ENCODE measurements at regions not wholly inside any gene's neighbourhood (a gene's known extent, or its start where the extent isn't known, plus 50 kb on each side); places are given as distances from the start of the nearest gene placed in this dataset.

DNA sequence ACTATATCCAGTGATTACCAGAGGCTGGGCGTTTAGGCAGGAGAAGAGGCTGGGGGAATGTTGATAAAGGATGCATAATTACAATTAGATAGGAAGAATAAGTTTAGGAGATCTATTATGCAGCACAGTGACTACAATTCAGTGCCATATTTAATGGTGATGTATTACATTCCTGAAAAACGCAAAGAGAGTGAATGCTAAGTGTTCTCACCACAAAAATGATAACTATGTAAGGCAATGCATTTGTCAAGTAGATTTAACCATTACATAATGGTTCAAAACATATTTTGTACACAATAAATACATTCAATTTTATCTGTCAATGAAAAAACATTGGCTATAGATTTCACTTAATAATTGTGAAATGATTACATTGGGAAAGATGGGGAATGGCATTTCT is 548.9 kb downstream of the NUF2 start:
- Histone ChIP-seq H3K27ac (ENCODE audit: low read depth in 2 of 2, low read length in 1 of 2) (no peak overlapping the region), H3K4me2 (no peak overlapping the region), H3F3A (replicated peaks; ENCODE audit: insufficient read depth) (no peaks in the 10 kb centered on the region), H4K20me1 (ENCODE audit: insufficient read depth) (no peaks in the 10 kb centered on the region), H3K79me2 (ENCODE audit: insufficient read depth) (no peaks in the 10 kb centered on the region), H3K9me2 (no peaks in the 10 kb centered on the region), H3K36me3 (replicated peaks in 1 of 2; ENCODE audit: control insufficient read depth in 1 of 2, insufficient read depth in 2 of 2, low read length in 1 of 2) (no peaks in the 10 kb centered on the region), H3K27me3 (ENCODE audit: insufficient read depth) (no peaks in the 10 kb centered on the region), H3K4me1 (ENCODE audit: control insufficient read depth in 1 of 2, insufficient read depth in 2 of 2, low read depth in 1 of 2, low read length in 1 of 2) (no peaks in the 10 kb centered on the region; a peak in 1 of 4 replicates), H3K9me3 (no peaks in the 10 kb centered on the region), H3K4me3 (ENCODE audit: low read depth in 2 of 2, low read length in 1 of 2) (no peak overlapping the region), H2AFZ (ENCODE audit: low read depth) (no peak overlapping the region), H3K9ac (no peak overlapping the region)
- 4% methylated on average over 2 of the region's 2 CpGs for whole genome bisulfite sequencing (ENCODE audit: low lambda C conversion rate)
- DNase-seq, result no peak
- POLR2A ChIA-PET, result no interaction called here
- CTCF ChIA-PET, result no interaction called here
- TF ChIP-seq EP300 (IDR thresholded peaks at IDR 0.05; ENCODE audit: borderline replicate concordance in 1 of 2, low read depth in 1 of 2, low read length in 1 of 2) (no peak), TEAD4 (IDR thresholded peaks at IDR 0.05; ENCODE audit: borderline replicate concordance, insufficient read depth) (no peak), FOXJ3 (CRISPR knock-in tag; IDR thresholded peaks at IDR 0.05) (no peak), GABPA (IDR thresholded peaks at IDR 0.05; ENCODE audit: low read depth) (no peak), MEF2A (IDR thresholded peaks at IDR 0.05; ENCODE audit: borderline replicate concordance, low read depth) (no peak), RFX5 (IDR thresholded peaks at IDR 0.05; ENCODE audit: low read length) (no peak)
- TF ChIP-seq, protein P1, sequence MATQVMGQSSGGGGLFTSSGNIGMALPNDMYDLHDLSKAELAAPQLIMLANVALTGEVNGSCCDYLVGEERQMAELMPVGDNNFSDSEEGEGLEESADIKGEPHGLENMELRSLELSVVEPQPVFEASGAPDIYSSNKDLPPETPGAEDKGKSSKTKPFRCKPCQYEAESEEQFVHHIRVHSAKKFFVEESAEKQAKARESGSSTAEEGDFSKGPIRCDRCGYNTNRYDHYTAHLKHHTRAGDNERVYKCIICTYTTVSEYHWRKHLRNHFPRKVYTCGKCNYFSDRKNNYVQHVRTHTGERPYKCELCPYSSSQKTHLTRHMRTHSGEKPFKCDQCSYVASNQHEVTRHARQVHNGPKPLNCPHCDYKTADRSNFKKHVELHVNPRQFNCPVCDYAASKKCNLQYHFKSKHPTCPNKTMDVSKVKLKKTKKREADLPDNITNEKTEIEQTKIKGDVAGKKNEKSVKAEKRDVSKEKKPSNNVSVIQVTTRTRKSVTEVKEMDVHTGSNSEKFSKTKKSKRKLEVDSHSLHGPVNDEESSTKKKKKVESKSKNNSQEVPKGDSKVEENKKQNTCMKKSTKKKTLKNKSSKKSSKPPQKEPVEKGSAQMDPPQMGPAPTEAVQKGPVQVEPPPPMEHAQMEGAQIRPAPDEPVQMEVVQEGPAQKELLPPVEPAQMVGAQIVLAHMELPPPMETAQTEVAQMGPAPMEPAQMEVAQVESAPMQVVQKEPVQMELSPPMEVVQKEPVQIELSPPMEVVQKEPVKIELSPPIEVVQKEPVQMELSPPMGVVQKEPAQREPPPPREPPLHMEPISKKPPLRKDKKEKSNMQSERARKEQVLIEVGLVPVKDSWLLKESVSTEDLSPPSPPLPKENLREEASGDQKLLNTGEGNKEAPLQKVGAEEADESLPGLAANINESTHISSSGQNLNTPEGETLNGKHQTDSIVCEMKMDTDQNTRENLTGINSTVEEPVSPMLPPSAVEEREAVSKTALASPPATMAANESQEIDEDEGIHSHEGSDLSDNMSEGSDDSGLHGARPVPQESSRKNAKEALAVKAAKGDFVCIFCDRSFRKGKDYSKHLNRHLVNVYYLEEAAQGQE (IDR thresholded peaks at IDR 0.05; ENCODE audit: low read depth, low read length), result no peak

DNA sequence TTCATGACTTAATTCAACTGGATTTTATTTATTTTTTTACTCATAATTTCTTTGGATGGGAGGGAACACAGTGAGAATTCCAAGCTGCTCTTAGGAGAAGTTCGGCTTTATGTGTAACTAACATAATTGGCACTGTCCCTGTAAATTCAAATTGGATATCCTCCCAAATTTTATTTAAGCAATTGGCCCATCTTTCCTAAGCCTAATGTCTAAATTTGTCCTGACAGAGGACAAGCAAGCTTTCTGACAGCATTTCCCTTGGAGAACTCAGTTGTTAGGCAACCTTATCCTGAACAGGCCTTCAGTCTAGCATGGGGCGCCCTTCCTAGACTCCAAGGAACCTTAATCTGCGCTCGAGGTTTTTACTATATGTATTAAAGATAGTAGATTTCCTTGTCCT is 550.3 kb downstream of the NUF2 start:
- no peak overlapping the region for H3K4me2 ChIP-seq
- no peaks in the 10 kb centered on the region for H3K9me3 ChIP-seq
- CTCF ChIA-PET, result interaction anchor here (0.6 kb wide), 1 partner anchor 37 kb away, joined by 4 read pairs; no protein-coding TSS in a partner anchor
- POLR2A ChIA-PET, result no interaction called here
- no peaks in the 10 kb centered on the region for H3K36me3 ChIP-seq (replicated peaks in 1 of 2; ENCODE audit: control insufficient read depth in 1 of 2, insufficient read depth in 2 of 2, low read length in 1 of 2)
- H3K9ac ChIP-seq, result no peak overlapping the region
- no peaks in the 10 kb centered on the region; a peak in 1 of 4 replicates for H3K4me1 ChIP-seq (ENCODE audit: control insufficient read depth in 1 of 2, insufficient read depth in 2 of 2, low read depth in 1 of 2, low read length in 1 of 2)
- H3K79me2 ChIP-seq (ENCODE audit: insufficient read depth), result no peaks in the 10 kb centered on the region
- no peak for DNase-seq
- no peaks in the 10 kb centered on the region for H3F3A ChIP-seq (replicated peaks; ENCODE audit: insufficient read depth)
- H3K27me3 ChIP-seq (ENCODE audit: insufficient read depth), result no peaks in the 10 kb centered on the region
- H2AFZ ChIP-seq (ENCODE audit: low read depth), result no peak overlapping the region
- no peak overlapping the region for H3K4me3 ChIP-seq (ENCODE audit: low read depth in 2 of 2, low read length in 1 of 2)
- no peaks in the 10 kb centered on the region for H3K9me2 ChIP-seq
- H4K20me1 ChIP-seq (ENCODE audit: insufficient read depth), result no peaks in the 10 kb centered on the region
- no peak overlapping the region for H3K27ac ChIP-seq (ENCODE audit: low read depth in 2 of 2, low read length in 1 of 2)
- 26% methylated on average over 4 of the region's 4 CpGs for WGBS (ENCODE audit: low lambda C conversion rate)
- TF ChIP-seq JUND (IDR thresholded peaks at IDR 0.05) (no peak), CHD2 (IDR thresholded peaks at IDR 0.05; ENCODE audit: low read length, partially characterized antibody) (no peak), FOXJ3 (CRISPR knock-in tag; IDR thresholded peaks at IDR 0.05) (no peak), RAD21 (IDR thresholded peaks at IDR 0.05; ENCODE audit: low read length) (no peak), YY1 (IDR thresholded peaks at IDR 0.05; ENCODE audit: low read depth) (no peak), RCOR1 (IDR thresholded peaks at IDR 0.05; ENCODE audit: low read length) (no peak), FOSL2 (IDR thresholded peaks at IDR 0.05; ENCODE audit: borderline replicate concordance, low read depth) (no peak), TEAD4 (IDR thresholded peaks at IDR 0.05; ENCODE audit: borderline replicate concordance, insufficient read depth) (no peak), POLR2AphosphoS5 (IDR thresholded peaks at IDR 0.05; ENCODE audit: low read depth, low read length) (no peak), NRF1 (IDR thresholded peaks at IDR 0.05; ENCODE audit: low read depth, low read length) (no peak)
- TF ChIP-seq, protein P1 (IDR thresholded peaks at IDR 0.05; ENCODE audit: low read depth, low read length), result no peak
- TF ChIP-seq, protein P2, sequence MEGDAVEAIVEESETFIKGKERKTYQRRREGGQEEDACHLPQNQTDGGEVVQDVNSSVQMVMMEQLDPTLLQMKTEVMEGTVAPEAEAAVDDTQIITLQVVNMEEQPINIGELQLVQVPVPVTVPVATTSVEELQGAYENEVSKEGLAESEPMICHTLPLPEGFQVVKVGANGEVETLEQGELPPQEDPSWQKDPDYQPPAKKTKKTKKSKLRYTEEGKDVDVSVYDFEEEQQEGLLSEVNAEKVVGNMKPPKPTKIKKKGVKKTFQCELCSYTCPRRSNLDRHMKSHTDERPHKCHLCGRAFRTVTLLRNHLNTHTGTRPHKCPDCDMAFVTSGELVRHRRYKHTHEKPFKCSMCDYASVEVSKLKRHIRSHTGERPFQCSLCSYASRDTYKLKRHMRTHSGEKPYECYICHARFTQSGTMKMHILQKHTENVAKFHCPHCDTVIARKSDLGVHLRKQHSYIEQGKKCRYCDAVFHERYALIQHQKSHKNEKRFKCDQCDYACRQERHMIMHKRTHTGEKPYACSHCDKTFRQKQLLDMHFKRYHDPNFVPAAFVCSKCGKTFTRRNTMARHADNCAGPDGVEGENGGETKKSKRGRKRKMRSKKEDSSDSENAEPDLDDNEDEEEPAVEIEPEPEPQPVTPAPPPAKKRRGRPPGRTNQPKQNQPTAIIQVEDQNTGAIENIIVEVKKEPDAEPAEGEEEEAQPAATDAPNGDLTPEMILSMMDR (IDR thresholded peaks at IDR 0.05), result no peak
- TF ChIP-seq, protein P3, sequence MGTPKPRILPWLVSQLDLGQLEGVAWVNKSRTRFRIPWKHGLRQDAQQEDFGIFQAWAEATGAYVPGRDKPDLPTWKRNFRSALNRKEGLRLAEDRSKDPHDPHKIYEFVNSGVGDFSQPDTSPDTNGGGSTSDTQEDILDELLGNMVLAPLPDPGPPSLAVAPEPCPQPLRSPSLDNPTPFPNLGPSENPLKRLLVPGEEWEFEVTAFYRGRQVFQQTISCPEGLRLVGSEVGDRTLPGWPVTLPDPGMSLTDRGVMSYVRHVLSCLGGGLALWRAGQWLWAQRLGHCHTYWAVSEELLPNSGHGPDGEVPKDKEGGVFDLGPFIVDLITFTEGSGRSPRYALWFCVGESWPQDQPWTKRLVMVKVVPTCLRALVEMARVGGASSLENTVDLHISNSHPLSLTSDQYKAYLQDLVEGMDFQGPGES (IDR thresholded peaks at IDR 0.05; ENCODE audit: low read depth, low read length), result no peak
- TF ChIP-seq, protein P4, sequence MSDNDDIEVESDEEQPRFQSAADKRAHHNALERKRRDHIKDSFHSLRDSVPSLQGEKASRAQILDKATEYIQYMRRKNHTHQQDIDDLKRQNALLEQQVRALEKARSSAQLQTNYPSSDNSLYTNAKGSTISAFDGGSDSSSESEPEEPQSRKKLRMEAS (IDR thresholded peaks at IDR 0.05; ENCODE audit: low read depth), result no peak

All from SK-N-SH (cell line).